ENCODE measurements at regions not wholly inside any gene's neighbourhood (a gene's known extent, or its start where the extent isn't known, plus 50 kb on each side); places are given as distances from the start of the nearest gene placed in this dataset.

- no peak for TF ChIP-seq CTCF (IDR thresholded peaks at IDR 0.05)
- no peak for TF ChIP-seq POLR2A (IDR thresholded peaks at IDR 0.05)
Measured at GRCh38 chr20:24304291-24304690, 165.1 kb upstream of the SYNDIG1 start.
